ENCODE measurements at regions not wholly inside any gene's neighbourhood (a gene's known extent, or its start where the extent isn't known, plus 50 kb on each side); places are given as distances from the start of the nearest gene placed in this dataset.

DNA sequence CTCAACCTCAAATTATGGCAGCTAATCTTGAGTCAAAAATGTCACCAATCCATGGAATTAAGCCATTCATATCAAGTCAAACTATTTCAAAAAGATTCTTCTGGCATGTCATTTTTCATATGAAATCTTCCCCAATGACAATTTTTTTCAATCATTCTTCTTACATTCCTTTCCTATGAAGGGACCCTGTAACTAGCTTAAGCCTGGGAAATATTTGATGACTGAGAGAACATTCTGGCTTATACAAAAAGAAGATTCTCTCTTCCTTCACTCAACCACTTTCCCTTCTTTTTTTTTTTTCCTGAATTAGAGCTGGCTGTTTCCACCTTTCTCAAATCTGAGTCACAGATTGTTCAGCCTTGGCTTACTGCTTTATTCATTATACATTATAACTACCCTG, 903.7 kb downstream of the FAM181B start:
- POLR2A ChIA-PET (ENCODE audit: partially characterized antibody): no interaction called here
- H3K9ac ChIP-seq (replicated peaks in 1 of 4; ENCODE audit: extremely low read depth in 1 of 4, low read depth in 3 of 4, low read length in 3 of 4): no peak overlapping the region
- TF ChIP-seq GTF2F1 (IDR thresholded peaks at IDR 0.05; ENCODE audit: borderline replicate concordance, low read depth, low read length): no peak
- no peak for TF ChIP-seq PHF8 (conservative IDR thresholded peaks at IDR 0.05; ENCODE audit: low read depth, low read length)
- TF ChIP-seq RNF2 (IDR thresholded peaks at IDR 0.05; ENCODE audit: borderline replicate concordance, low read depth, low read length, missing control alignments, poor library complexity, severe bottlenecking): no peak
- TF ChIP-seq SP1 (IDR thresholded peaks at IDR 0.05; ENCODE audit: low read depth, low read length): no peak
- TF ChIP-seq, protein P1, sequence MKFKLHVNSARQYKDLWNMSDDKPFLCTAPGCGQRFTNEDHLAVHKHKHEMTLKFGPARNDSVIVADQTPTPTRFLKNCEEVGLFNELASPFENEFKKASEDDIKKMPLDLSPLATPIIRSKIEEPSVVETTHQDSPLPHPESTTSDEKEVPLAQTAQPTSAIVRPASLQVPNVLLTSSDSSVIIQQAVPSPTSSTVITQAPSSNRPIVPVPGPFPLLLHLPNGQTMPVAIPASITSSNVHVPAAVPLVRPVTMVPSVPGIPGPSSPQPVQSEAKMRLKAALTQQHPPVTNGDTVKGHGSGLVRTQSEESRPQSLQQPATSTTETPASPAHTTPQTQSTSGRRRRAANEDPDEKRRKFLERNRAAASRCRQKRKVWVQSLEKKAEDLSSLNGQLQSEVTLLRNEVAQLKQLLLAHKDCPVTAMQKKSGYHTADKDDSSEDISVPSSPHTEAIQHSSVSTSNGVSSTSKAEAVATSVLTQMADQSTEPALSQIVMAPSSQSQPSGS (IDR thresholded peaks at IDR 0.05; ENCODE audit: low read length): no peak
- no peak for TF ChIP-seq POLR2A (IDR thresholded peaks at IDR 0.05; ENCODE audit: control extremely low read depth in 1 of 2, low read depth in 2 of 2, low read length in 2 of 2)
- no peak for TF ChIP-seq RBBP5 (IDR thresholded peaks at IDR 0.05; ENCODE audit: borderline replicate concordance, low read depth, low read length)
- TF ChIP-seq CBX8 (IDR thresholded peaks at IDR 0.05; ENCODE audit: borderline replicate concordance, low read depth, low read length): no peak
- no peak for TF ChIP-seq RAD21 (IDR thresholded peaks at IDR 0.05 in 1 of 2, conservative IDR thresholded peaks at IDR 0.05 in 1 of 2; ENCODE audit: low read depth in 2 of 2, low read length in 2 of 2)
- no peak for TF ChIP-seq JUND (IDR thresholded peaks at IDR 0.05; ENCODE audit: low read length)
- TF ChIP-seq TCF12 (IDR thresholded peaks at IDR 0.05; ENCODE audit: low read depth, low read length): no peak
- TF ChIP-seq CTBP2 (IDR thresholded peaks at IDR 0.05; ENCODE audit: borderline replicate concordance, insufficient read depth, insufficient read length, low read length): no peak
- TF ChIP-seq, protein P2, sequence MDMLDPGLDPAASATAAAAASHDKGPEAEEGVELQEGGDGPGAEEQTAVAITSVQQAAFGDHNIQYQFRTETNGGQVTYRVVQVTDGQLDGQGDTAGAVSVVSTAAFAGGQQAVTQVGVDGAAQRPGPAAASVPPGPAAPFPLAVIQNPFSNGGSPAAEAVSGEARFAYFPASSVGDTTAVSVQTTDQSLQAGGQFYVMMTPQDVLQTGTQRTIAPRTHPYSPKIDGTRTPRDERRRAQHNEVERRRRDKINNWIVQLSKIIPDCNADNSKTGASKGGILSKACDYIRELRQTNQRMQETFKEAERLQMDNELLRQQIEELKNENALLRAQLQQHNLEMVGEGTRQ (IDR thresholded peaks at IDR 0.05; ENCODE audit: low read length): no peak

More for the DNA sequence above, 903.7 kb downstream of the FAM181B start:
- Histone ChIP-seq H3K79me1 (ENCODE audit: low read depth, low read length) (no peaks in the 10 kb centered on the region), H3K4me2 (ENCODE audit: insufficient read depth in 1 of 2, low read depth in 2 of 2, low read length in 2 of 2) (no peak overlapping the region), H2AFZ (ENCODE audit: low read length) (no peak overlapping the region), H4K8ac (ENCODE audit: extremely low read depth, insufficient read depth, low read length) (no peak overlapping the region), H4K20me1 (replicated peaks in 1 of 2; ENCODE audit: control insufficient read depth in 1 of 2, insufficient read depth in 2 of 2, low read length in 2 of 2) (no peaks in the 10 kb centered on the region), H3K4ac (replicated peaks; ENCODE audit: insufficient read length, low read depth, low read length) (no peak overlapping the region), H2AK5ac (ENCODE audit: low read depth, low read length) (no peak overlapping the region), H2BK15ac (ENCODE audit: low read length) (no peak overlapping the region), H3K23me2 (ENCODE audit: low read depth, low read length) (no peaks in the 10 kb centered on the region), H3K4me1 (replicated peaks in 1 of 4; ENCODE audit: control insufficient read depth in 3 of 4, insufficient read depth in 4 of 4, low read length in 3 of 4) (no peaks in the 10 kb centered on the region), H4K5ac (ENCODE audit: insufficient read length, low read depth, low read length) (no peak overlapping the region), H3K23ac (ENCODE audit: insufficient read length) (no peak overlapping the region), H3K79me2 (ENCODE audit: control insufficient read depth in 1 of 2, insufficient read depth in 2 of 2, low read length in 2 of 2) (no peaks in the 10 kb centered on the region), H2BK5ac (ENCODE audit: low read depth, low read length) (no peak overlapping the region), H2BK120ac (replicated peaks; ENCODE audit: low read depth, low read length) (no peak overlapping the region), H3K56ac (replicated peaks; ENCODE audit: insufficient read length, low read depth, low read length) (no peak overlapping the region), H4K91ac (replicated peaks; ENCODE audit: insufficient read length, low read length) (no peak overlapping the region), H3K27me3 (replicated peaks in 1 of 4; ENCODE audit: control insufficient read depth in 3 of 4, extremely low read depth in 1 of 4, insufficient read depth in 3 of 4, low read length in 3 of 4) (no peaks in the 10 kb centered on the region), H3K9me3 (ENCODE audit: insufficient read depth in 2 of 2, low read depth in 1 of 2, low read length in 1 of 2) (no peaks in the 10 kb centered on the region), H3K4me3 (ENCODE audit: extremely low read depth in 1 of 4, insufficient read depth in 2 of 4, low read depth in 3 of 4, low read length in 4 of 4) (no peak overlapping the region), H2BK20ac (ENCODE audit: low read length) (no peak overlapping the region), H3K27ac (ENCODE audit: low read depth, low read length) (no peak overlapping the region), H3K14ac (ENCODE audit: insufficient read length) (no peak overlapping the region), H2BK12ac (ENCODE audit: low read depth, low read length) (no peak overlapping the region), H3K36me3 (ENCODE audit: control insufficient read depth in 2 of 4, insufficient read depth in 4 of 4, low read length in 3 of 4) (no peaks in the 10 kb centered on the region), H3K18ac (ENCODE audit: extremely low read depth, low read length) (no peak overlapping the region)
- FAIRE-seq: no peak
- DNase-seq (ENCODE audit: low read depth in 1 of 2, low spot score in 2 of 2): no peak
- CTCF ChIA-PET (ENCODE audit: partially characterized antibody): no interaction called here

All from H1 (cell line).